GM12878 (cell line): ENCODE measurements at regions not wholly inside any gene's neighbourhood (a gene's known extent, or its start where the extent isn't known, plus 50 kb on each side); places are given as distances from the start of the nearest gene placed in this dataset.

Experiments
- ATAC-seq: fragments of 200-7000 bp; cut with Tn5 transposase; 3 replicates; pipeline ENCODE4 v1.9.1; 2020; ENCODE audit warnings: mild to moderate bottlenecking, moderate library complexity
- BruUV-seq: library from RNA; stranded (reverse); fragments of 400-500 nt; replicated peaks from 2 replicates; lab custom pipeline; 2021; lab: Mats Ljungman, UMichigan
- CTCF ChIA-PET: fragments of 300-600 bp; sonication (Branson Sonifier 250); formaldehyde crosslinking; extraction: SDS; loops from one replicate; lab custom pipeline; 2021; ENCODE audit warnings: inconsistent platforms; lab: Yijun Ruan, JAX
- POLR2A ChIA-PET: fragments of 350-600 bp; formaldehyde crosslinking; extraction: SDS; loops from one replicate; lab custom pipeline; 2021; ENCODE audit warnings: inconsistent platforms; lab: Charles Lee
- RAD21 ChIA-PET: fragments of 300-600 bp; sonication (Branson Sonifier 250); formaldehyde crosslinking; loops from one replicate; lab custom pipeline; 2023; ENCODE audit warnings: antibody characterized with exemption; ENCODE audit not compliant: unreplicated experiment; lab: Charles Lee
- SMC1A ChIA-PET: fragments of 300-600 bp; sonication (Branson Sonifier 250); formaldehyde crosslinking; loops from one replicate; lab custom pipeline; 2023; ENCODE audit not compliant: unreplicated experiment, uncharacterized antibody; lab: Charles Lee
- DNase-seq: peaks from one replicate; pipeline ENCODE4 v3.0.0-alpha.2; 2011; ENCODE audit warnings: low read depth, low spot score
- FAIRE-seq: peaks from 3 replicates; lab custom pipeline; 2011; peaks lifted over from hg19 to GRCh38; lab: Jason Lieb, UNC
- H2AFZ ChIP-seq: 2 replicates; pipeline ENCODE4 v1.6.0; 2011; ENCODE audit warnings: low read depth, low read length, control low read depth; ENCODE audit not compliant: control insufficient read depth
- H3K27ac ChIP-seq: 2 replicates; pipeline ENCODE4 v1.5.1; 2011; ENCODE audit warnings: control low read depth; ENCODE audit not compliant: control insufficient read depth, insufficient read depth
- H3K27me3 ChIP-seq, 2 experiments: replicated peaks in 1 of 2; 2 replicates each; pipeline versions ENCODE4 v1.6.0 to v1.6.1; 2011; ENCODE audit warnings: low read length in 1 of 2; ENCODE audit not compliant: control insufficient read depth in 2 of 2, insufficient read depth in 2 of 2
- H3K36me3 ChIP-seq, 2 experiments: 2 replicates each; pipeline ENCODE4 v1.5.1; 2011; ENCODE audit warnings: low read length in 1 of 2; ENCODE audit not compliant: control insufficient read depth in 2 of 2, insufficient read depth in 2 of 2
- H3K4me1 ChIP-seq: 2 replicates; pipeline ENCODE4 v1.6.1; 2011; ENCODE audit warnings: mild to moderate bottlenecking, low read length, moderate library complexity, mixed read lengths; ENCODE audit not compliant: control insufficient read depth, insufficient read depth
- H3K4me2 ChIP-seq: 2 replicates; pipeline ENCODE4 v1.6.0; 2011; ENCODE audit warnings: control low read depth; ENCODE audit not compliant: control insufficient read depth, insufficient read depth
- H3K4me3 ChIP-seq: fragments of 200-600 bp; sonication (generic); 2 replicates; pipeline ENCODE4 v1.5.1; 2016
- H3K79me2 ChIP-seq: 2 replicates; pipeline ENCODE4 v1.6.0; 2011; ENCODE audit warnings: low read length; ENCODE audit not compliant: control insufficient read depth, insufficient read depth
- H3K9ac ChIP-seq: 2 replicates; pipeline ENCODE4 v1.8.0; 2011; ENCODE audit warnings: low read length, control low read depth, mixed read lengths; ENCODE audit not compliant: control insufficient read depth, insufficient read depth
- H3K9me3 ChIP-seq: replicated peaks from 3 replicates; pipeline ENCODE4 v1.5.1; 2011; ENCODE audit warnings: mild to moderate bottlenecking, low read length; ENCODE audit not compliant: control insufficient read depth, insufficient read depth
- H4K20me1 ChIP-seq: 2 replicates; pipeline ENCODE4 v1.6.0; 2011; ENCODE audit not compliant: control insufficient read depth, insufficient read depth
- BACH1 ChIP-seq: fragments of 450-650 bp; IDR thresholded peaks from 2 replicates; pipeline ENCODE4 v1.6.1; 2017; ENCODE audit warnings: mild to moderate bottlenecking, borderline replicate concordance
- EED ChIP-seq: sonication (generic); IDR thresholded peaks from 2 replicates; pipeline ENCODE4 v1.6.1; 2016; ENCODE audit warnings: antibody characterized with exemption, low read depth
- HDAC2 ChIP-seq: fragments of 200-600 bp; sonication (generic); IDR thresholded peaks from 2 replicates; pipeline ENCODE4 v1.6.1; 2017
- HDAC6 ChIP-seq: fragments of 200-600 bp; sonication (generic); IDR thresholded peaks from one replicate; pipeline ENCODE4 v1.8.0; 2017; ENCODE audit warnings: antibody characterized with exemption; ENCODE audit not compliant: unreplicated experiment
- JUND ChIP-seq: IDR thresholded peaks from 2 replicates; pipeline ENCODE4 v1.6.1; 2012; ENCODE audit warnings: low read depth, mild to moderate bottlenecking, low read length, improper control_type of control experiment, moderate library complexity
- NR2F1 ChIP-seq: fragments of 450-650 bp; conservative IDR thresholded peaks from 2 replicates; pipeline ENCODE4 v1.6.1; 2017; ENCODE audit warnings: mild to moderate bottlenecking
- POLR2AphosphoS2 ChIP-seq: IDR thresholded peaks from 2 replicates; pipeline ENCODE4 v1.6.1; 2011; ENCODE audit warnings: low read depth, mild to moderate bottlenecking, low read length, improper control_type of control experiment, moderate library complexity
- SREBF2 ChIP-seq: IDR thresholded peaks from 2 replicates; pipeline ENCODE4 v1.6.1; 2012; ENCODE audit warnings: mild to moderate bottlenecking, low read length
- ZBTB40 ChIP-seq: fragments of 450-650 bp; IDR thresholded peaks from 2 replicates; pipeline ENCODE4 v1.6.1; 2016; ENCODE audit warnings: mild to moderate bottlenecking, moderate library complexity, borderline replicate concordance
- ZNF622 ChIP-seq: fragments of 450-650 bp; IDR thresholded peaks from 2 replicates; pipeline ENCODE4 v1.6.1; 2017; ENCODE audit warnings: mild to moderate bottlenecking, inconsistent platforms
- WGBS: methylation state at CpG from one replicate; pipeline ENCODE4 v1.1.6; 2016; ENCODE audit warnings: low lambda C conversion rate; ENCODE audit not compliant: insufficient replicate concordance, insufficient coverage; ENCODE audit errors: missing lambda C conversion rate; 5-methylcytosine and 5-hydroxymethylcytosine counted together
- in situ Hi-C: fragments of 300-500 bp; cut with MboI; formaldehyde crosslinking; loops from 9 replicates; pipeline ENCODE4 v1.14.3; 2018; ENCODE audit warnings: mixed read lengths
- intact Hi-C: fragments of 100-400 bp; cut with micrococcal nuclease; formaldehyde crosslinking; loops from one replicate; pipeline ENCODE4 v1.14.2; 2022; ENCODE audit not compliant: unreplicated experiment
- TF ChIP-seq, protein P1 (sequence below): fragments of 150-350 bp; IDR thresholded peaks from 2 replicates; pipeline ENCODE4 v1.6.1; 2014; ENCODE audit warnings: mild to moderate bottlenecking, low read depth, low read length

DNA sequence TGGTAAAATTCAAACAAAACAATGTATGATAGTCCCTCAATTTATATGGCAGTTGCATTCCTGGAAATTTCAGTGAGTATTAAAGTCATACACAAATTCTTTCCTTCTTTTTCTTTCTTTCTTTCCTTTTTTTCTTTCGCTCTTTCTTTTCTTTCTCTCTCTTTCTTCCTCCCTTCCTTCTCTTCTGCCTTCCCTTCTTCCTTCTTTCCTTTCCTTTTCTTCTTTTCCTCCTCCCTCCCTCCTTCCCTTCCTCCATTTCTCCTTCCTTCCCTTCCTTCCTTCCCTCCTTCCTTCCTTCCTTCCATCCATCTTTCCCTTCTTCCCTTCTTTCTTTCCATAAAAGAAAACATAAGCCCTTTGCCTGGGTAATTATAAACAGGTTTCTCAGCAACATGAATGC is 58.1 kb upstream of the HSPB3 start:
- DNase-seq (no peak), FAIRE-seq (no peak), ATAC-seq (no peak)
- ChIA-PET POLR2A (no interaction called here), CTCF (interaction anchor here (0.6 to 0.9 kb wide), 2 partner anchors 9 to 22 kb away, joined by 3 read pairs; no protein-coding TSS in a partner anchor), RAD21 (interaction anchor here (1.7 to 1.8 kb wide), 2 partner anchors 9 kb away, joined by 4 read pairs; no protein-coding TSS in a partner anchor), SMC1A (interaction anchor here (0.9 to 1.5 kb wide), 4 partner anchors 9 to 89 kb away, joined by 3 to 7 read pairs (median 4); no protein-coding TSS in a partner anchor)
- no peaks in the 10 kb centered on the region for H3K9me3 ChIP-seq
- in situ Hi-C loops: no loop called here
- H3K27ac ChIP-seq: no peak overlapping the region
- H3K4me1 ChIP-seq: no peaks in the 10 kb centered on the region
- no TSS peak for BruUV-seq
- no peaks in the 10 kb centered on the region for H3K36me3 ChIP-seq
- no peak overlapping the region for H3K4me3 ChIP-seq
- TF ChIP-seq ZBTB40 (no peak), HDAC6 (no peak), ZNF622 (no peak), EED (no peak), JUND (no peak), POLR2AphosphoS2 (no peak), HDAC2 (no peak), SREBF2 (no peak), BACH1 (no peak), NR2F1 (no peak)
- TF ChIP-seq, protein P1, sequence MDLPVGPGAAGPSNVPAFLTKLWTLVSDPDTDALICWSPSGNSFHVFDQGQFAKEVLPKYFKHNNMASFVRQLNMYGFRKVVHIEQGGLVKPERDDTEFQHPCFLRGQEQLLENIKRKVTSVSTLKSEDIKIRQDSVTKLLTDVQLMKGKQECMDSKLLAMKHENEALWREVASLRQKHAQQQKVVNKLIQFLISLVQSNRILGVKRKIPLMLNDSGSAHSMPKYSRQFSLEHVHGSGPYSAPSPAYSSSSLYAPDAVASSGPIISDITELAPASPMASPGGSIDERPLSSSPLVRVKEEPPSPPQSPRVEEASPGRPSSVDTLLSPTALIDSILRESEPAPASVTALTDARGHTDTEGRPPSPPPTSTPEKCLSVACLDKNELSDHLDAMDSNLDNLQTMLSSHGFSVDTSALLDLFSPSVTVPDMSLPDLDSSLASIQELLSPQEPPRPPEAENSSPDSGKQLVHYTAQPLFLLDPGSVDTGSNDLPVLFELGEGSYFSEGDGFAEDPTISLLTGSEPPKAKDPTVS: no peak
- H3K79me2 ChIP-seq: no peaks in the 10 kb centered on the region
- H3K9ac ChIP-seq: no peak overlapping the region
- intact Hi-C loops: no loop called here
- WGBS: 0% methylated on average over 1 of the region's 1 CpG
- no peaks in the 10 kb centered on the region for H4K20me1 ChIP-seq
- H2AFZ ChIP-seq: no peak overlapping the region
- H3K27me3 ChIP-seq: no peaks in the 10 kb centered on the region
- H3K4me2 ChIP-seq: no peak overlapping the region
